ENCODE measurements at regions not wholly inside any gene's neighbourhood (a gene's known extent, or its start where the extent isn't known, plus 50 kb on each side); places are given as distances from the start of the nearest gene placed in this dataset.
A peak's percentile ranks its signal among the peaks of the same experiment; 100 is the strongest.

- intact Hi-C loops (cut with micrococcal nuclease) = no loop called here
- ATAC-seq = no peak
- no peak for DNase-seq
Measured at GRCh38 chr11:119823077-119823476, 94.1 kb upstream of the NECTIN1 start.

- DNase-seq (no peak), ATAC-seq (no peak)
- intact Hi-C loops (cut with micrococcal nuclease) = no loop called here
Measured at GRCh38 chr11:119816660-119817059, 87.7 kb upstream of the NECTIN1 start.

DNA sequence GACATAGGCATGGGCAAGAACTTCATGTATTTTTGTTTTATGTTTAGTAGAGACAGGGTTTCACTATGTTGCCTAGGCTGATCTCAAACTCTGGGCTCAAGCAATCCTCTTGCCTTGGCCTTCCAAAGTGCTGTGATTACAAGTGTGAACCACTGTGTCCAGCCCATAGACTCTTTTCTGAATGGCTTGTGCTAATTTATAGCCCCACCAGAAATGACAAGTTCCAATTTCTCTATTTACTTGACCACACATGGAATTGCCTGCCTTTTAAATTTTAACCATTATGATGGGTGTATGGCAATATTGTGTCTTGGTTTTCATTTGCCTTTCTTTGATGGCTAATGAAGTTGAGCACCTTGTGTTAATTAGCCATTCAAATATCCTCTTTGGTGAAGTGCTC, 85.8 kb upstream of the NECTIN1 start:
- no peak for ATAC-seq
- no peak for DNase-seq
- intact Hi-C loops (cut with micrococcal nuclease) = no loop called here

DNA sequence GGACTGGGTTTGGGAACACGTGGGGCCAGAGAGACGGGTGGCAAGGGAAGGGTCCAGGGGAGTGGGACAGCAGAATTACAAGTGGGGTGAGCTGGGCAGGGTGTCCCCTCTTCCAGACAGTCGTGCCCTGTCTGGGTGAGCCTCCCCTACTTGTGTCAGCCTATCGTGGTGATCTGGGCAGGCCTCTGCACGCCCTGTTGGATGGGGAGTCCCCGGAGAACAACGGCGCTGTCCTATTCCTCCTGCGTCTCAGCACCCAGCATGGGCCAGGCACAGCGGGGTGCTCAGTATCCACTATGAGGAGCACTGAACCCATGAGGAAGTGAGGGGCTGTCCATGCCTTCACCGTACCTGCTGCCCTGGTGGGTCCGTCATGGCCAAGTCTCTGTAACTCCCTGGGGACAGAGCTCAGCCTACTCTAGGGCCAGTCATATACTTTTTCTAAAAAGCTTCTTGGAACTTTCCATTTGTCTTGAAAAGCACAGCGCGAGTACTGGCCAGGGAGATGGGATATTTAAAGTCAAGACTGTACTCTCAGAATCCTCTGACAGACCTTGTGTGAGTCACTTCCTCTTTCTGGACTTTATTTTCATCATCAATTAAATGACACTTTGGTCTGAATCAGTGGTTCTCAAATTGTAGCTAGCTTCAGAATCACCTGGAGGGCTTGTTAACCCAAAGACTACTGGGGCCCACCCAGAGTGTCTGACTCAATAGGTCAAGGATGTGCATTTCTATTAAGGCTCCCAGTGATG, 81.7 kb upstream of the NECTIN1 start:
- intact Hi-C loops (cut with micrococcal nuclease) = no loop called here
- DNase-seq = no peak
- no peak for ATAC-seq

DNA sequence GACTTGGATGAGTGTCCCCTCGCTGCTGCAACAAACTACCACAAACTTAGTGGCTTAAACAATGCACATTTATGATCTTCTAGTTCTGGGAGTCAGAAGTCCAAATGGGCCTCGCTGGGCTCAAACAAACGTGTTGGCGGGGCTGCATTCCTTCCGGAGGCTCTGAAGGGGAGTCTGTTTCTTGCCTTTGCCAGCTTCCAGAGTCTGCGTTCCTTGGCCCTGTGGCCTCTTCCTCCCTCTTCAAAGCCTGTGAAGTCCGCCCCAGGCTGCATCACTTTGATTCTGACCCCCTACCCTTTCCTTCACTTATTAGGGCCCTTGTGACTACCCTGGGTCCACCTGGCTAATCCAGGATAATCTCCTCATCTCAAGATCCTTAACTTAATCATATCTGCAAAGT, 80.3 kb upstream of the NECTIN1 start:
- intact Hi-C loops (cut with micrococcal nuclease) = no loop called here
- no peak for ATAC-seq
- no peak for DNase-seq

GRCh38 chr11:119808407-119809185, 79.6 kb upstream of the NECTIN1 start:
- ATAC-seq (no peak), DNase-seq (no peak)
- intact Hi-C loops (cut with micrococcal nuclease) = no loop called here

GRCh38 chr11:119807841-119808240, 78.8 kb upstream of the NECTIN1 start:
- ATAC-seq (no peak), DNase-seq (no peak)
- intact Hi-C loops (cut with micrococcal nuclease) = no loop called here

GRCh38 chr11:119807402-119807801, 78.4 kb upstream of the NECTIN1 start:
- DNase-seq = no peak
- ATAC-seq = no peak
- intact Hi-C loops (cut with micrococcal nuclease) = no loop called here

- intact Hi-C loops (cut with micrococcal nuclease) = no loop called here
- DNase-seq (peak; percentile 83), ATAC-seq (peak; percentile 97)
Measured at GRCh38 chr11:119806064-119806915, 77.3 kb upstream of the NECTIN1 start.

DNA sequence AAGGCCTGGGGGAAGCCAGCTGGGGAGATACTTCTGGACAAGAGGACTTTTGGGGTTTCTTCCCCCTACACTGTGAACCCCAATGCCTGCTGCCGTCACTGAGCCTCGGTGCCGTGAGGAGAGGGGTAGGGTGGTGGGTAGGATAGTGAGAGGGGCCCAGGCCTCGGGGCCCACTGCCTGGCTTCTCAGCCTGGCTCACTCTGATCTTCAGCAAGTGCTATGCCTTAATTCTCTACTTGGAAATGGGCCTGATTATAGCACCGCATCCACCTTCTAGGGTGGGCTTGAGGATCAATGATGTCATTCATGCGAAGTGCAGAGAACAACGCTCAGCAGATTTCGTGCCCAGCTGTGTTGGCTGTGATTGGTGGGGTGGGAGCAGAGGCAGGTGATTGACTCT, 76.7 kb upstream of the NECTIN1 start:
- ATAC-seq (no peak), DNase-seq (no peak)
- intact Hi-C loops (cut with micrococcal nuclease) = no loop called here

DNA sequence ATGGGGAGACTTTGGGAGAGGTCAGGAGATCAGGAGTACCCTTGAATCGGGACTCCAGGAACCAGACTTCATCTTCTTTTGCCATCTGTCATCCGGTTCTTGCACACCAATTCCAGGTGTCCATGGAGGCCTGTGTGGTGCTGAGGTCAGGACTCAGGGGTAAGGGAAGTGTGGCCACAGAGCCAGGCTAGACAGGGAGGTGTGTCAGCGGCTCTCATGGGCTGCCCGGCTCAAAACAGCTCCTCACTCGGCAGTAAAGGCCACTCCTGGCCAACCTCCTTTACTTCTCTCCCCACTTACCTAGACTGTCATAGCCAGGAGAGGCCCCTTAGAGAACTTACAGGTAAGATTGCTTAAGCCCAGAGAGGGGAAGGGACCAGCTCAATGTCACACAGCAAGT, 75.7 kb upstream of the NECTIN1 start:
- intact Hi-C loops (cut with micrococcal nuclease) = no loop called here
- ATAC-seq = no peak
- no peak for DNase-seq

GRCh38 chr11:119803726-119804294, 74.8 kb upstream of the NECTIN1 start:
- ATAC-seq (no peak), DNase-seq (no peak)
- intact Hi-C loops (cut with micrococcal nuclease) = no loop called here

DNA sequence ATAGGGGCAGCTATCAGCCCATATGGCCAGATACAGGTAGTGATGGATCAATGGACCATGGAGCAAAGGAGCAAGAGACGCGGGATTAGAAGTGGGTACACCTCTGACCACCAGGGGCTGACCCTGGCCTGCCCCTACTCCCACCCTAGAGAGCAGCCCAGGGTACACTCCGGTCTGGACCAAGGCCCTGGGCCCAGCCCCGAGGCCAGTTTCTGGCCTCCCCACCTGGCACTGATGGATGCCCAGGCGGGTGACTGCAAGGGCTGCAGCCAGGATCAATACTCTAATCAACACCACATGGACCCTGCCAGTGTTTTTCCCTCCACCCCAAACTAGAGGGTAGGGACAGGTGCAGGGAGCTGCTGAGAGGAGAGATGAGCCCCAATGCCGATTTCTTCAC, 74.1 kb upstream of the NECTIN1 start:
- DNase-seq = no peak
- intact Hi-C loops (cut with micrococcal nuclease) = no loop called here
- ATAC-seq = no peak

GRCh38 chr11:119802670-119803069, 73.7 kb upstream of the NECTIN1 start:
- DNase-seq = no peak
- ATAC-seq = no peak
- intact Hi-C loops (cut with micrococcal nuclease) = no loop called here

DNA sequence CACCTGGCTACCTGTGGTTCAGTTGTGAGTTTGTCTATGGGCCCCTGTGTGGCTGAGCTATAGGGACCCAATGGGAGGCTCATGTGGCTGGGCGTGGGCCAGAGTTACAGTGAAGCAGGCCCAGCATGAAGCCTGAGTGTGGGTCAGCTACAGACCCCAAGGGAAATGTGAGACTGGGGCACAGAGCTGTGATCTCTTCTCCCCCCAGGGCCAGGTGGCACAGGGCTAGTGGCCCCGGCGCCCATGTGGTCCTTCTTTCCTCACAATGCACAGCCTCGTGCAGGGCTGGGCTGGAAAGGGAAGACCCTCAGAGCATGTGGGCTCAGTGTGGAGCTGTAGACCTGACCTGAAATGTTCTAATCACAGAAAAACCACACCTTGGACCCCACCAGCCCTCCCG, 71.6 kb upstream of the NECTIN1 start:
- DNase-seq = no peak
- no peak for ATAC-seq
- intact Hi-C loops (cut with micrococcal nuclease) = no loop called here

DNA sequence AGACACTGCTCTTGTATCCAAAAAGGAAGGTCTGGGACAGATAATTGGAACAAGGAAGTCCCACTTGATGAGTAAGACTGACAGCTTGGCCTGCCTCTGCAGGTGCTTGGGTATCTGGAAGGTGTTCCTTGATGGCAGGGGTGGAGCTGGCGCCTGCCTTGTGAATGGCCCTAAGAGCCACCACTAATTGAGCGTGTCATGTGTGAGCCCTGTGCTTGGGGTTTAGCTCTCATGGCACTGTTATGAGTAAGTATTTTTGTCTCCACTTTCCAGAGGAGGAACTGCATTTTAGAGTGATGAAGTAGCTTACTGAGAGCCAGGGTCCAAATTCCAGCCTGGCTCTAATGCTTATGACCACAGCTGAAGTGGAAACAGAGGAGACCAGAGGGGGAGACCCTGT, 71.2 kb upstream of the NECTIN1 start:
- intact Hi-C loops (cut with micrococcal nuclease) = no loop called here
- ATAC-seq = no peak
- DNase-seq = no peak

GRCh38 chr11:119798656-119799055, 69.7 kb upstream of the NECTIN1 start:
- ATAC-seq = no peak
- no peak for DNase-seq
- intact Hi-C loops (cut with micrococcal nuclease) = no loop called here

DNA sequence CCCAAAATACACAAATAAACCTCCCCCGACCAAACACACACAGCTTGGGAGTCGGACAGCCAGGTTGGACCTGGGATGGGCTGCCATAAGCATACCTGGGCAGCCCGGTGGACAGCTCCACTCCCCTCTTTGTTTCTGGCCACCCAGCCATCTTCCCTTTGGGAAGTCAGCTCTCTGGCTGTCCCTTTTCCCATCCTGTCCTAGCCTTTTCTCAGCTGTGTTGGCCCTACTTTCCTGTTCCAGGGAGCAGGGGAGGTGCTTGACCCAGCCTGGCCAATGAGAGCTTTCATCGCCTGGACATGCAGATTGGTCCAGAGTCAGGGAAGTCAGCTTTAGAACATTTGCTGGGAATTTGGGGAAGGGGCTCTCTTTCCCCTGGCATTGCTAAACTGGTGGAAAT, 68.7 kb upstream of the NECTIN1 start:
- DNase-seq = no peak
- no peak for ATAC-seq
- intact Hi-C loops (cut with micrococcal nuclease) = no loop called here

DNA sequence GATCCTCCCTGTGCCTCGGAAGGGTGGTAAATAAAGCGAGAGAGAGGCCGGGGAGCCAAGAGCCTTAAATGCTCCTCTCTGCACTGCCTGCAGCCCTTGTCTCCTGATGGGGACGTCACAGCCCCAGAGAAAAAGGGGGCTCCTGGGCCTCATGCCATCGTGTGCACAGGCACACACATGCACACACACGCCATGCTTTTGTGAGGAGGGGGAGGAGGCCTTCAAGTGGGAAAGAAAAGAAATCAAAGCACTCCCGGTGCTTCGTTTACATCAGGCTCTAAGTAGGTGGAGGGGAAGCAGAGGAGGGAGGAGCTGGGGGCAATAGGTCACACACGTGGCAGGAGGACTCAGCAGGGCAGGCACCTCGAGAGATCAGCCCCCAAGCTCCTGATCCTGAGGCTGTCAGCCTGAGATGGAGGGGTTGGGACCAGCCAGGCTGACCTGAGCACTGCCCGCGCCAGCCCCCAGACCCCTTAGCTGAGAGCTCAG, 68.2 kb upstream of the NECTIN1 start:
- intact Hi-C loops (cut with micrococcal nuclease) = no loop called here
- no peak for ATAC-seq
- no peak for DNase-seq

Measured in left ventricle myocardium superior (tissue), 1 donor.